ENCODE measurements at regions not wholly inside any gene's neighbourhood (a gene's known extent, or its start where the extent isn't known, plus 50 kb on each side); places are given as distances from the start of the nearest gene placed in this dataset.

GRCh38 chr2:228866044-228866443 is 405.0 kb downstream of the PID1 start:
- no peak for TF ChIP-seq CTCF (IDR thresholded peaks at IDR 0.05; ENCODE audit: borderline replicate concordance, insufficient read depth, low read depth, low read length)
- no peak overlapping the region for H3K4me3 ChIP-seq (ENCODE audit: low read depth, low read length)

GRCh38 chr2:228864131-228864530 is 407.0 kb downstream of the PID1 start:
- no peak overlapping the region for H3K4me3 ChIP-seq (ENCODE audit: low read depth, low read length)
- no peak for TF ChIP-seq CTCF (IDR thresholded peaks at IDR 0.05; ENCODE audit: borderline replicate concordance, insufficient read depth, low read depth, low read length)

GRCh38 chr2:228860601-228861285 is 410.3 kb downstream of the PID1 start:
- H3K4me3 ChIP-seq (ENCODE audit: low read depth, low read length) = no peak overlapping the region
- no peak for TF ChIP-seq CTCF (IDR thresholded peaks at IDR 0.05; ENCODE audit: borderline replicate concordance, insufficient read depth, low read depth, low read length)

GRCh38 chr2:228853151-228853550 is 417.9 kb downstream of the PID1 start:
- no peak overlapping the region for H3K4me3 ChIP-seq (ENCODE audit: low read depth, low read length)
- no peak for TF ChIP-seq CTCF (IDR thresholded peaks at IDR 0.05; ENCODE audit: borderline replicate concordance, insufficient read depth, low read depth, low read length)

GRCh38 chr2:228848638-228849037 is 422.4 kb downstream of the PID1 start:
- no peak overlapping the region for H3K4me3 ChIP-seq (ENCODE audit: low read depth, low read length)
- TF ChIP-seq CTCF (IDR thresholded peaks at IDR 0.05; ENCODE audit: borderline replicate concordance, insufficient read depth, low read depth, low read length) = no peak

GRCh38 chr2:228847684-228848083 is 423.4 kb downstream of the PID1 start:
- no peak for TF ChIP-seq CTCF (IDR thresholded peaks at IDR 0.05; ENCODE audit: borderline replicate concordance, insufficient read depth, low read depth, low read length)
- no peak overlapping the region for H3K4me3 ChIP-seq (ENCODE audit: low read depth, low read length)

GRCh38 chr2:228846161-228846560 is 424.9 kb downstream of the PID1 start:
- no peak overlapping the region for H3K4me3 ChIP-seq (ENCODE audit: low read depth, low read length)
- no peak for TF ChIP-seq CTCF (IDR thresholded peaks at IDR 0.05; ENCODE audit: borderline replicate concordance, insufficient read depth, low read depth, low read length)

All from GM12875 (cell line).